ENCODE measurements at regions not wholly inside any gene's neighbourhood (a gene's known extent, or its start where the extent isn't known, plus 50 kb on each side); places are given as distances from the start of the nearest gene placed in this dataset.

DNA sequence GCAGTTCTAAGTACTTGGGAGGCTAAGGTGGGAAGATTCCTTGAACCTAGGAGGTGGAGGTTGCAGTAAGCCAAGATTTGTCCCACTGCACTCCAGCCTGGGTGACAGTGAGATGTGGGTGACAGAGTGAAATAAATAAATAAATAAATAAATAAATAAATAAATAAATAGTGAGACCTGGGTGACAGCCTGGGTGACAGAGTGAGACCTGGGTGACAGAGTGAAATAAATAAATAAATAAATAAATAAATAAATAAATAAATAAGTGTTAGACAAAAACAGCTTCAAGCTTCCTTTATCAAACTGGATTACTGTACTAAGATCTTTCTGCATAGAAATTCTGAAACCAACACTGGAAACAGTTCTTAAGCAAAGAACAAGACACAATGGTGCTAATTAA is 71.8 kb upstream of the BMP2K start:
- TF ChIP-seq EZH2 (IDR thresholded peaks at IDR 0.05; ENCODE audit: low read length, unreplicated experiment), result no peak
- TF ChIP-seq, protein P1, sequence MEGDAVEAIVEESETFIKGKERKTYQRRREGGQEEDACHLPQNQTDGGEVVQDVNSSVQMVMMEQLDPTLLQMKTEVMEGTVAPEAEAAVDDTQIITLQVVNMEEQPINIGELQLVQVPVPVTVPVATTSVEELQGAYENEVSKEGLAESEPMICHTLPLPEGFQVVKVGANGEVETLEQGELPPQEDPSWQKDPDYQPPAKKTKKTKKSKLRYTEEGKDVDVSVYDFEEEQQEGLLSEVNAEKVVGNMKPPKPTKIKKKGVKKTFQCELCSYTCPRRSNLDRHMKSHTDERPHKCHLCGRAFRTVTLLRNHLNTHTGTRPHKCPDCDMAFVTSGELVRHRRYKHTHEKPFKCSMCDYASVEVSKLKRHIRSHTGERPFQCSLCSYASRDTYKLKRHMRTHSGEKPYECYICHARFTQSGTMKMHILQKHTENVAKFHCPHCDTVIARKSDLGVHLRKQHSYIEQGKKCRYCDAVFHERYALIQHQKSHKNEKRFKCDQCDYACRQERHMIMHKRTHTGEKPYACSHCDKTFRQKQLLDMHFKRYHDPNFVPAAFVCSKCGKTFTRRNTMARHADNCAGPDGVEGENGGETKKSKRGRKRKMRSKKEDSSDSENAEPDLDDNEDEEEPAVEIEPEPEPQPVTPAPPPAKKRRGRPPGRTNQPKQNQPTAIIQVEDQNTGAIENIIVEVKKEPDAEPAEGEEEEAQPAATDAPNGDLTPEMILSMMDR (conservative IDR thresholded peaks at IDR 0.05; ENCODE audit: low read depth, low read length), result no peak
